ENCODE measurements at regions not wholly inside any gene's neighbourhood (a gene's known extent, or its start where the extent isn't known, plus 50 kb on each side); places are given as distances from the start of the nearest gene placed in this dataset.

DNA sequence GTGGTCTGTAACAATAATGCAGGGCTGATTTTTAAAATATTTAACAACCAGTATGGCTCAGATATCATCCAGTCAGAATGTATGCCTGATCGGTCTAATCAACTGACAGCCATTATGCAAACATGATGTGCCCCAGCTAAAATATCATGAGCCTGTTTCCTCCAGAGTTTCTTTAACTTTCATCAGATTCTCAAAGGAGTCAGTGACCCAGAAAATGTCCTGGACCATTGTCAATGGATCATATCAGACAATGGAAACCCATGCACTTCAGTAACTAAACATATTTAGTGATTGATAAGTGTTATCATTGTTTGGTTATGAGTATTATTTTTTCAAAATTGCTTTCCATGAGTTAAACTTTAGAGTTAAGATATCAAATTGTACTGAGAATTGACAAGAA, 173.5 kb downstream of the LMBRD1 start:
- CTCF ChIA-PET (ENCODE audit: partially characterized antibody), result interaction anchor here (0.6 to 1.4 kb wide), 9 partner anchors 19 to 1579 kb away, joined by 3 to 6 read pairs (median 3); no protein-coding TSS in a partner anchor
- no peak overlapping the region for H2AFZ ChIP-seq (ENCODE audit: low read length)
- DNase-seq (ENCODE audit: low read depth in 1 of 2, low spot score in 2 of 2), result no peak
- TF ChIP-seq ASH2L (IDR thresholded peaks at IDR 0.05; ENCODE audit: low read length) (no peak), FOSL1 (IDR thresholded peaks at IDR 0.05; ENCODE audit: insufficient read depth, low read depth, low read length) (no peak), JUN (IDR thresholded peaks at IDR 0.05; ENCODE audit: low read depth, low read length) (no peak), MAFK (IDR thresholded peaks at IDR 0.05; ENCODE audit: low read depth, low read length) (no peak), SP2 (IDR thresholded peaks at IDR 0.05; ENCODE audit: low read length) (no peak), NANOG (IDR thresholded peaks at IDR 0.05; ENCODE audit: insufficient read depth, low read depth, low read length, poor library complexity, severe bottlenecking) (no peak), CTBP2 (IDR thresholded peaks at IDR 0.05; ENCODE audit: borderline replicate concordance, insufficient read depth, insufficient read length, low read length) (no peak), SUZ12 (IDR thresholded peaks at IDR 0.05; ENCODE audit: low read length) (no peak), NRF1 (IDR thresholded peaks at IDR 0.05; ENCODE audit: low read depth, low read length) (no peak), EGR1 (IDR thresholded peaks at IDR 0.05; ENCODE audit: borderline replicate concordance, low read depth, low read length) (no peak), GTF2F1 (IDR thresholded peaks at IDR 0.05; ENCODE audit: borderline replicate concordance, low read depth, low read length) (no peak), HDAC6 (IDR thresholded peaks at IDR 0.05; ENCODE audit: low read depth, low read length) (no peak), JUND (IDR thresholded peaks at IDR 0.05; ENCODE audit: low read length) (no peak)
- TF ChIP-seq, protein P1, sequence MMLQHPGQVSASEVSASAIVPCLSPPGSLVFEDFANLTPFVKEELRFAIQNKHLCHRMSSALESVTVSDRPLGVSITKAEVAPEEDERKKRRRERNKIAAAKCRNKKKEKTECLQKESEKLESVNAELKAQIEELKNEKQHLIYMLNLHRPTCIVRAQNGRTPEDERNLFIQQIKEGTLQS (IDR thresholded peaks at IDR 0.05; ENCODE audit: insufficient read depth, low read depth, low read length), result no peak
- TF ChIP-seq, protein P2, sequence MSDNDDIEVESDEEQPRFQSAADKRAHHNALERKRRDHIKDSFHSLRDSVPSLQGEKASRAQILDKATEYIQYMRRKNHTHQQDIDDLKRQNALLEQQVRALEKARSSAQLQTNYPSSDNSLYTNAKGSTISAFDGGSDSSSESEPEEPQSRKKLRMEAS (IDR thresholded peaks at IDR 0.05), result no peak

More for the DNA sequence above, 173.5 kb downstream of the LMBRD1 start:
- H3K14ac ChIP-seq (ENCODE audit: insufficient read length), result no peak overlapping the region
- WGBS, 2 experiments (ENCODE audit: extremely low coverage in 1 of 2, insufficient coverage in 1 of 2, insufficient read length in 1 of 2, insufficient replicate concordance in 2 of 2, low coverage in 1 of 2, low lambda C conversion rate in 2 of 2, missing lambda C conversion rate in 1 of 2), result 89% methylated on average over 1 of the region's 1 CpG; no CpG with 5 or more reads in 1 of the 2 experiments
- no peak overlapping the region for H3K56ac ChIP-seq (replicated peaks; ENCODE audit: insufficient read length, low read depth, low read length)
- no peak overlapping the region for H4K8ac ChIP-seq (ENCODE audit: extremely low read depth, insufficient read depth, low read length)
- no peak overlapping the region for H3K23ac ChIP-seq (ENCODE audit: insufficient read length)
- no peak overlapping the region for H4K91ac ChIP-seq (replicated peaks; ENCODE audit: insufficient read length, low read length)
- no peak overlapping the region for H2BK120ac ChIP-seq (replicated peaks; ENCODE audit: low read depth, low read length)
- no peak overlapping the region for H3K4me3 ChIP-seq (ENCODE audit: extremely low read depth in 1 of 4, insufficient read depth in 2 of 4, low read depth in 3 of 4, low read length in 4 of 4)
- H2BK5ac ChIP-seq (ENCODE audit: low read depth, low read length), result no peak overlapping the region
- no peak overlapping the region for H3K27ac ChIP-seq (ENCODE audit: low read depth, low read length)
- H3K4me2 ChIP-seq (ENCODE audit: insufficient read depth in 1 of 2, low read depth in 2 of 2, low read length in 2 of 2), result no peak overlapping the region
- H4K20me1 ChIP-seq (replicated peaks in 1 of 2; ENCODE audit: control insufficient read depth in 1 of 2, insufficient read depth in 2 of 2, low read length in 2 of 2), result no peaks in the 10 kb centered on the region
- H2AK5ac ChIP-seq (ENCODE audit: low read depth, low read length), result no peak overlapping the region
- H4K5ac ChIP-seq (ENCODE audit: insufficient read length, low read depth, low read length), result no peak overlapping the region
- no peaks in the 10 kb centered on the region for H3K79me1 ChIP-seq (ENCODE audit: low read depth, low read length)
- FAIRE-seq, result no peak
- H3K4ac ChIP-seq (replicated peaks; ENCODE audit: insufficient read length, low read depth, low read length), result no peak overlapping the region
- no peaks in the 10 kb centered on the region for H3K79me2 ChIP-seq (ENCODE audit: control insufficient read depth in 1 of 2, insufficient read depth in 2 of 2, low read length in 2 of 2)
- no peaks in the 10 kb centered on the region for H3K36me3 ChIP-seq (ENCODE audit: control insufficient read depth in 2 of 4, insufficient read depth in 4 of 4, low read length in 3 of 4)
- peaks cover 0 to 4% (median 0%) of the 10 kb centered on the region in 4 experiments; a peak in 3 of 7 replicates for H3K4me1 ChIP-seq (replicated peaks in 1 of 4; ENCODE audit: control insufficient read depth in 3 of 4, insufficient read depth in 4 of 4, low read length in 3 of 4)
- no peaks in the 10 kb centered on the region for H3K23me2 ChIP-seq (ENCODE audit: low read depth, low read length)
- no peak overlapping the region for H2BK12ac ChIP-seq (ENCODE audit: low read depth, low read length)
- no peaks in the 10 kb centered on the region for H3K9me3 ChIP-seq (ENCODE audit: insufficient read depth in 2 of 2, low read depth in 1 of 2, low read length in 1 of 2)
- no peak overlapping the region for H2BK20ac ChIP-seq (ENCODE audit: low read length)
- H3K18ac ChIP-seq (ENCODE audit: extremely low read depth, low read length), result no peak overlapping the region
- no peak overlapping the region for H3K9ac ChIP-seq (replicated peaks in 1 of 4; ENCODE audit: extremely low read depth in 1 of 4, low read depth in 3 of 4, low read length in 3 of 4)
- POLR2A ChIA-PET (ENCODE audit: partially characterized antibody), result no interaction called here
- no peaks in the 10 kb centered on the region for H3K27me3 ChIP-seq (replicated peaks in 1 of 4; ENCODE audit: control insufficient read depth in 3 of 4, extremely low read depth in 1 of 4, insufficient read depth in 3 of 4, low read length in 3 of 4)
- no peak overlapping the region for H2BK15ac ChIP-seq (ENCODE audit: low read length)
